Mesendoderm (in vitro differentiated cells): ENCODE measurements at regions not wholly inside any gene's neighbourhood (a gene's known extent, or its start where the extent isn't known, plus 50 kb on each side); places are given as distances from the start of the nearest gene placed in this dataset.
A peak's percentile ranks its signal among the peaks of the same experiment; 100 is the strongest.

Experiments
- DNase-seq: peaks from one replicate; pipeline ENCODE4 v3.0.0; 2013
- H2AK5ac ChIP-seq: 2 replicates; pipeline ENCODE4 v1.6.1; 2013; ENCODE audit warnings: low read length, inconsistent platforms
- H2BK120ac ChIP-seq: 2 replicates; pipeline ENCODE4 v1.6.1; 2013; ENCODE audit warnings: low read depth, mild to moderate bottlenecking, low read length, moderate library complexity, mixed read lengths
- H2BK15ac ChIP-seq: replicated peaks from 2 replicates; pipeline ENCODE4 v1.6.1; 2013; ENCODE audit warnings: low read depth, mild to moderate bottlenecking, moderate library complexity
- H2BK5ac ChIP-seq: 2 replicates; pipeline ENCODE4 v1.6.1; 2013; ENCODE audit warnings: low read length, inconsistent platforms
- H3K18ac ChIP-seq: 2 replicates; pipeline ENCODE4 v1.6.1; 2013; ENCODE audit warnings: mild to moderate bottlenecking, low read length, mixed read lengths
- H3K23ac ChIP-seq: one replicate; pipeline ENCODE4 v1.6.1; 2013; ENCODE audit warnings: low read length
- H3K27ac ChIP-seq: 2 replicates; pipeline ENCODE4 v1.5.1; 2013; ENCODE audit warnings: low read depth, mild to moderate bottlenecking, inconsistent platforms, low read length, moderate library complexity
- H3K27me3 ChIP-seq: 2 replicates; pipeline ENCODE4 v1.6.1; 2013; ENCODE audit warnings: low read length, control low read depth, mild to moderate bottlenecking, inconsistent platforms; ENCODE audit not compliant: insufficient read depth, poor library complexity
- H3K36me3 ChIP-seq: 2 replicates; pipeline ENCODE4 v1.6.1; 2013; ENCODE audit warnings: low read length, inconsistent platforms; ENCODE audit not compliant: control insufficient read depth, insufficient read depth
- H3K4ac ChIP-seq: one replicate; pipeline ENCODE4 v1.6.1; 2013; ENCODE audit warnings: low read depth, mild to moderate bottlenecking, low read length, moderate library complexity
- H3K4me1 ChIP-seq: 2 replicates; pipeline ENCODE4 v1.6.1; 2013; ENCODE audit warnings: low read depth, low read length, inconsistent platforms; ENCODE audit not compliant: control insufficient read depth
- H3K4me2 ChIP-seq: 2 replicates; pipeline ENCODE4 v1.6.1; 2013; ENCODE audit warnings: low read length
- H3K4me3 ChIP-seq: 2 replicates; pipeline ENCODE4 v1.5.1; 2013; ENCODE audit warnings: mild to moderate bottlenecking, low read length
- H3K56ac ChIP-seq: one replicate; pipeline ENCODE4 v1.6.1; 2013; ENCODE audit warnings: low read length
- H3K79me1 ChIP-seq: 2 replicates; pipeline ENCODE4 v1.6.1; 2013; ENCODE audit warnings: low read length, inconsistent platforms
- H3K79me2 ChIP-seq: 2 replicates; pipeline ENCODE4 v1.6.1; 2013; ENCODE audit warnings: mild to moderate bottlenecking, low read length; ENCODE audit not compliant: control insufficient read depth, insufficient read depth
- H3K9ac ChIP-seq: 2 replicates; pipeline ENCODE4 v1.6.1; 2013; ENCODE audit warnings: low read length, inconsistent platforms
- H4K5ac ChIP-seq: one replicate; pipeline ENCODE4 v1.6.1; 2013; ENCODE audit warnings: low read length
- H4K8ac ChIP-seq: one replicate; pipeline ENCODE4 v1.6.1; 2013; ENCODE audit warnings: low read depth, mild to moderate bottlenecking, control low read depth, low read length, moderate library complexity
- WGBS: extraction: QIAGEN DNeasy Blood & Tissue Kit; methylation state at CpG from one replicate; pipeline ENCODE4 v1.1.7; 2013; ENCODE audit warnings: low lambda C conversion rate, missing lambda C conversion rate; ENCODE audit not compliant: insufficient coverage; ENCODE audit errors: extremely low coverage; 5-methylcytosine and 5-hydroxymethylcytosine counted together

- no peak for DNase-seq
- H4K5ac ChIP-seq = no peak overlapping the region
- H3K18ac ChIP-seq = no peak overlapping the region
- no peak overlapping the region for H2BK120ac ChIP-seq
- no peak overlapping the region for H3K4me2 ChIP-seq
- H2BK15ac ChIP-seq = no peak overlapping the region
- no CpG with 5 or more reads among the region's 2 CpGs for WGBS
- no peak overlapping the region for H3K27ac ChIP-seq
- no peak overlapping the region for H3K23ac ChIP-seq
- no peaks in the 10 kb centered on the region for H3K79me1 ChIP-seq
- H2BK5ac ChIP-seq = no peak overlapping the region
- H3K4ac ChIP-seq = no peak overlapping the region
- no peaks in the 10 kb centered on the region for H3K36me3 ChIP-seq
- no peak overlapping the region for H3K4me3 ChIP-seq
- no peaks in the 10 kb centered on the region for H3K4me1 ChIP-seq
- H3K56ac ChIP-seq = no peak overlapping the region
- H3K27me3 ChIP-seq = no peaks in the 10 kb centered on the region
- no peak overlapping the region for H2AK5ac ChIP-seq
- no peak overlapping the region for H3K9ac ChIP-seq
- H4K8ac ChIP-seq = no peak overlapping the region
- no peaks in the 10 kb centered on the region for H3K79me2 ChIP-seq
These were observed 242.2 kb upstream of the OR4E1 start for GRCh38 chr14:21915826-21916225.

- no peak overlapping the region for H4K5ac ChIP-seq
- no CpG with 5 or more reads among the region's 6 CpGs for WGBS
- DNase-seq = peak; percentile 96
- no peak overlapping the region for H2BK15ac ChIP-seq
- H3K27ac ChIP-seq = no peak overlapping the region
- no peak overlapping the region for H3K18ac ChIP-seq
- no peaks in the 10 kb centered on the region for H3K27me3 ChIP-seq
- H2BK120ac ChIP-seq = no peak overlapping the region
- H3K36me3 ChIP-seq = no peaks in the 10 kb centered on the region
- H3K56ac ChIP-seq = no peak overlapping the region
- H2AK5ac ChIP-seq = no peak overlapping the region
- H4K8ac ChIP-seq = no peak overlapping the region
- H3K4me3 ChIP-seq = no peak overlapping the region
- H2BK5ac ChIP-seq = no peak overlapping the region
- H3K4ac ChIP-seq = no peak overlapping the region
- no peak overlapping the region for H3K4me2 ChIP-seq
- H3K4me1 ChIP-seq = no peaks in the 10 kb centered on the region
- H3K23ac ChIP-seq = no peak overlapping the region
- H3K79me2 ChIP-seq = no peaks in the 10 kb centered on the region
- H3K79me1 ChIP-seq = no peaks in the 10 kb centered on the region
- no peak overlapping the region for H3K9ac ChIP-seq
These were observed 240.1 kb upstream of the OR4E1 start for GRCh38 chr14:21913759-21914158.

- Histone ChIP-seq H3K56ac (no peak overlapping the region), H3K4me2 (no peak overlapping the region), H3K18ac (no peak overlapping the region), H2BK5ac (no peak overlapping the region), H3K79me2 (no peaks in the 10 kb centered on the region), H3K4ac (no peak overlapping the region), H4K5ac (no peak overlapping the region), H3K27ac (no peak overlapping the region), H3K27me3 (no peaks in the 10 kb centered on the region), H2BK15ac (no peak overlapping the region), H3K79me1 (no peaks in the 10 kb centered on the region), H4K8ac (no peak overlapping the region), H3K4me1 (no peaks in the 10 kb centered on the region), H3K9ac (no peak overlapping the region), H3K36me3 (no peaks in the 10 kb centered on the region), H3K23ac (no peak overlapping the region), H3K4me3 (no peak overlapping the region), H2BK120ac (no peak overlapping the region), H2AK5ac (no peak overlapping the region)
- WGBS = no CpG with 5 or more reads among the region's 3 CpGs
- DNase-seq = no peak
These were observed 238.7 kb upstream of the OR4E1 start for GRCh38 chr14:21912367-21912766.

- DNase-seq = no peak
- Histone ChIP-seq H3K79me1 (no peaks in the 10 kb centered on the region), H3K4ac (no peak overlapping the region), H2AK5ac (no peak overlapping the region), H3K4me1 (no peaks in the 10 kb centered on the region), H3K79me2 (no peaks in the 10 kb centered on the region), H2BK120ac (no peak overlapping the region), H3K36me3 (no peaks in the 10 kb centered on the region), H3K27ac (no peak overlapping the region), H3K18ac (no peak overlapping the region), H3K23ac (no peak overlapping the region), H2BK15ac (no peak overlapping the region), H3K4me3 (no peak overlapping the region), H2BK5ac (no peak overlapping the region), H3K56ac (no peak overlapping the region), H3K4me2 (no peak overlapping the region), H4K8ac (no peak overlapping the region), H3K27me3 (no peaks in the 10 kb centered on the region), H4K5ac (no peak overlapping the region), H3K9ac (no peak overlapping the region)
- no CpG with 5 or more reads among the region's 1 CpG for WGBS
These were observed 238.3 kb upstream of the OR4E1 start for GRCh38 chr14:21911877-21912276.

GRCh38 chr14:21910260-21910659 lies 236.6 kb upstream of the OR4E1 start:
- H3K4ac ChIP-seq = no peak overlapping the region
- H3K27me3 ChIP-seq = no peaks in the 10 kb centered on the region
- no peak overlapping the region for H2BK5ac ChIP-seq
- H3K4me3 ChIP-seq = no peak overlapping the region
- no CpG with 5 or more reads among the region's 4 CpGs for WGBS
- H3K27ac ChIP-seq = no peak overlapping the region
- no peak overlapping the region for H4K5ac ChIP-seq
- no peak overlapping the region for H3K9ac ChIP-seq
- H3K4me2 ChIP-seq = no peak overlapping the region
- no peak overlapping the region for H2BK15ac ChIP-seq
- H3K18ac ChIP-seq = no peak overlapping the region
- H4K8ac ChIP-seq = no peak overlapping the region
- no peak for DNase-seq
- H3K79me2 ChIP-seq = no peaks in the 10 kb centered on the region
- no peaks in the 10 kb centered on the region for H3K79me1 ChIP-seq
- no peak overlapping the region for H2AK5ac ChIP-seq
- no peak overlapping the region for H3K23ac ChIP-seq
- no peak overlapping the region for H2BK120ac ChIP-seq
- H3K4me1 ChIP-seq = no peaks in the 10 kb centered on the region
- H3K36me3 ChIP-seq = no peaks in the 10 kb centered on the region
- no peak overlapping the region for H3K56ac ChIP-seq

GRCh38 chr14:21902561-21903181 lies 229.1 kb upstream of the OR4E1 start:
- Histone ChIP-seq H3K4me3 (no peak overlapping the region), H2BK15ac (no peak overlapping the region), H3K18ac (no peak overlapping the region), H4K5ac (no peak overlapping the region), H3K79me1 (no peaks in the 10 kb centered on the region), H3K79me2 (no peaks in the 10 kb centered on the region), H2BK120ac (no peak overlapping the region), H2BK5ac (no peak overlapping the region), H4K8ac (no peak overlapping the region), H3K4me1 (no peaks in the 10 kb centered on the region), H3K56ac (no peak overlapping the region), H3K4me2 (no peak overlapping the region), H3K36me3 (no peaks in the 10 kb centered on the region), H3K4ac (no peak overlapping the region), H3K23ac (no peak overlapping the region), H2AK5ac (no peak overlapping the region), H3K9ac (no peak overlapping the region), H3K27ac (no peak overlapping the region), H3K27me3 (no peaks in the 10 kb centered on the region)
- WGBS = no CpG with 5 or more reads among the region's 4 CpGs
- peak; percentile 4 for DNase-seq
